Loucy (cell line): ENCODE measurements at regions not wholly inside any gene's neighbourhood (a gene's known extent, or its start where the extent isn't known, plus 50 kb on each side); places are given as distances from the start of the nearest gene placed in this dataset.

Source experiments
- H2AFZ ChIP-seq: fragments of 200-600 bp; sonication (generic); 2 replicates; pipeline ENCODE4 v1.6.0; 2016; ENCODE audit warnings: antibody characterized with exemption, mild to moderate bottlenecking, low read length, moderate library complexity
- H3F3A ChIP-seq: fragments of 200-600 bp; 2 replicates; pipeline ENCODE4 v1.6.0; 2016; ENCODE audit warnings: antibody characterized with exemption, low read depth, mild to moderate bottlenecking
- H3K27me3 ChIP-seq: fragments of 200-600 bp; sonication (generic); 2 replicates; pipeline ENCODE4 v1.6.1; 2014; ENCODE audit warnings: low read length, mild to moderate bottlenecking; ENCODE audit not compliant: insufficient read depth, poor library complexity, severe bottlenecking
- H3K36me3 ChIP-seq: fragments of 200-600 bp; sonication (generic); 2 replicates; pipeline ENCODE4 v1.6.1; 2016; ENCODE audit warnings: low read length; ENCODE audit not compliant: insufficient read depth
- H3K4me1 ChIP-seq: fragments of 200-600 bp; sonication (generic); 2 replicates; pipeline ENCODE4 v1.5.1; 2014; ENCODE audit warnings: low read length, mild to moderate bottlenecking; ENCODE audit not compliant: insufficient read depth, poor library complexity, severe bottlenecking
- H3K4me2 ChIP-seq: fragments of 200-600 bp; sonication (generic); 2 replicates; pipeline ENCODE4 v1.6.0; 2014; ENCODE audit warnings: antibody characterized with exemption, low read length, low read depth, mild to moderate bottlenecking; ENCODE audit not compliant: poor library complexity, severe bottlenecking
- H3K4me3 ChIP-seq: fragments of 200-600 bp; sonication (generic); 2 replicates; pipeline ENCODE4 v1.5.1; 2014; ENCODE audit warnings: low read length, mild to moderate bottlenecking, mixed read lengths; ENCODE audit not compliant: poor library complexity, severe bottlenecking
- H3K79me2 ChIP-seq: fragments of 200-600 bp; sonication (generic); 2 replicates; pipeline ENCODE4 v1.6.1; 2014; ENCODE audit warnings: low read length; ENCODE audit not compliant: insufficient read depth
- H3K9ac ChIP-seq: fragments of 200-600 bp; sonication (generic); 2 replicates; pipeline ENCODE4 v1.6.0; 2014; ENCODE audit warnings: mild to moderate bottlenecking, low read depth, low read length, moderate library complexity; ENCODE audit not compliant: poor library complexity, severe bottlenecking
- H3K9me2 ChIP-seq: fragments of 200-600 bp; sonication (generic); replicated peaks from 2 replicates; pipeline ENCODE4 v1.6.1; 2016; ENCODE audit warnings: low read depth, low read length, mixed read lengths
- H3K9me3 ChIP-seq: fragments of 200-600 bp; sonication (generic); 2 replicates; pipeline ENCODE4 v1.6.1; 2014; ENCODE audit warnings: mild to moderate bottlenecking, antibody characterized with exemption, low read length, low read depth; ENCODE audit not compliant: insufficient read depth
- H4K20me1 ChIP-seq: fragments of 200-600 bp; sonication (generic); 2 replicates; pipeline ENCODE4 v1.6.0; 2014; ENCODE audit warnings: antibody characterized with exemption, low read length, mild to moderate bottlenecking; ENCODE audit not compliant: insufficient read depth, poor library complexity, severe bottlenecking
- CTCF ChIP-seq: fragments of 200-600 bp; sonication (generic); conservative IDR thresholded peaks from 2 replicates; pipeline ENCODE4 v1.5.1; 2014; ENCODE audit warnings: mild to moderate bottlenecking, antibody characterized with exemption, low read length
- EZH2phosphoT487 ChIP-seq: fragments of 200-600 bp; IDR thresholded peaks from 2 replicates; pipeline ENCODE4 v1.6.1; 2018; ENCODE audit warnings: antibody characterized with exemption, mild to moderate bottlenecking, moderate library complexity, borderline replicate concordance

DNA sequence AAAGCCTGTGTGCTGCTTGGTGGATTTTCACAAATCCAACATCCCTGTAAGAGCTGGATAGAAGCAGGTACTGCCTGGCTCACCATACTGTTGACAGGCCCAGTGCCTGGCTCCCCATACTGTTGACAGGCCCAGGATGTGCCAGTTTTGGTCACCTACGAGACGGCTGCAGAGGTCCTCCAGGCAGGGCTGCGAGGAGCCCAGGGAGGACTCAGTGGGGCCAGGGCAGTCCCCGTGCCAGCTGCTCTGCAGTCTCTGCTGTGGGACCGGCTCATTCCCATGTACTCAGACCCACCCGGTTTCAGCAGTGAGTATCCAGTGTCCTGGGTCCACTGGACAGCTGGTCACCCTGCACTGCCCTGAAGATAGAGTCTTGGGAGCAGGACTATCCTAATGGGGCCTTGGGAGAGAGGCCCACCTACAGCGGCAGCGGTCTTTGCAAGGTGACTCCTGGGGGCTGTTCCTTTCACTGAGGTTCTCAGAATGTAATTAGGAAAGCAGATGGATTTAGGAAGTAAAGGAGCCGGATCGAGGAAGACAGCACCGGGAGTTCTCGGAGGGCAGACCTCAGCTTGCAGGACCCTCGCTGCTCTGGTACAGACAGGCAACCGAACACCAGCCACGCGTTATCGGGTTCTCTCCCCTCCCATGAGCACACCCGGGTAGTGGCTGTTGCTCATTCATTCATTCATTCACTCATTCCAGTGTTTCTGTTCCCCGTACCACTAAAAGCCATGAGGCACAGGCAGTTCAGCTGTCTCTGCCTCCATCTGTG lies 106.1 kb downstream of the CTTN start:
- Histone ChIP-seq H3K9ac (no peak overlapping the region), H3K4me3 (no peak overlapping the region), H2AFZ (no peak overlapping the region), H3K9me3 (peaks cover 12% of the 10 kb centered on the region; the same call in 1 of the 2 replicates), H3K4me2 (no peak overlapping the region), H4K20me1 (no peaks in the 10 kb centered on the region), H3K27me3 (no peaks in the 10 kb centered on the region), H3F3A (no peaks in the 10 kb centered on the region), H3K9me2 (no peaks in the 10 kb centered on the region), H3K79me2 (no peaks in the 10 kb centered on the region), H3K4me1 (no peaks in the 10 kb centered on the region), H3K36me3 (no peaks in the 10 kb centered on the region)
- TF ChIP-seq EZH2phosphoT487: no peak
- no peak for TF ChIP-seq CTCF

DNA sequence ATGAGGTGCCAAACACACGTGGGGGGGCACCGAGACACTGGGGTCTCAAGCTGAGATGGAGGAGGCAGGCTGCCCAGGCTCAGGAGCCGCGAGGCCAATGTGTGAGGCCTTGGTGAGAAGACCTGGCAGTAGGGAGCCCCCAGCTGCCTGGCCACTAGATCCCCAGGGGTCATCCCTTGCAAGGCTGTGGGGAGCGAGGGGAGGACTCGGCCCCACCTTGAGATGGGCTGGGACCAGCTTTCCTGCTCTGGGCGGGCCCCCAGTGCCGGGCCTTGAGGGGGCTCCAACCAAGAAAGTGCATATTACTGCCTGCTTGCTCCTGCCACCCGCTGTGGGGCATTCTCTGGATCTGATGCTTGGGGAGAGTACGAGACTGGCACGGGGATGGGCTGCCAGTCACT lies 107.0 kb downstream of the CTTN start:
- Histone ChIP-seq H3K4me1 (no peaks in the 10 kb centered on the region), H4K20me1 (no peaks in the 10 kb centered on the region), H2AFZ (no peak overlapping the region), H3K79me2 (no peaks in the 10 kb centered on the region), H3K36me3 (no peaks in the 10 kb centered on the region), H3K9me2 (no peaks in the 10 kb centered on the region), H3K27me3 (no peaks in the 10 kb centered on the region), H3K4me2 (no peak overlapping the region), H3K9ac (no peak overlapping the region), H3F3A (no peaks in the 10 kb centered on the region), H3K9me3 (peaks cover 12% of the 10 kb centered on the region; the same call in 1 of the 2 replicates), H3K4me3 (no peak overlapping the region)
- TF ChIP-seq EZH2phosphoT487 (no peak), CTCF (no peak)

- Histone ChIP-seq H3K4me2 (no peak overlapping the region), H3K9me2 (no peaks in the 10 kb centered on the region), H3F3A (no peaks in the 10 kb centered on the region), H3K9ac (no peak overlapping the region), H2AFZ (no peak overlapping the region), H3K4me1 (no peaks in the 10 kb centered on the region), H3K36me3 (no peaks in the 10 kb centered on the region), H4K20me1 (no peaks in the 10 kb centered on the region), H3K27me3 (no peaks in the 10 kb centered on the region), H3K4me3 (no peak overlapping the region), H3K79me2 (no peaks in the 10 kb centered on the region), H3K9me3 (peaks cover 15% of the 10 kb centered on the region; the same call in 1 of the 2 replicates)
- TF ChIP-seq CTCF (no peak), EZH2phosphoT487 (no peak)
Observed at GRCh38 chr11:70505761-70506657, 107.7 kb downstream of the CTTN start.
